ENCODE measurements at regions not wholly inside any gene's neighbourhood (a gene's known extent, or its start where the extent isn't known, plus 50 kb on each side); places are given as distances from the start of the nearest gene placed in this dataset.

GRCh38 chr3:5567113-5567512 is 379.6 kb downstream of the EDEM1 start:
- TF ChIP-seq CTCF (IDR thresholded peaks at IDR 0.05; ENCODE audit: insufficient read depth, low read depth, low read length) (no peak), EZH2 (IDR thresholded peaks at IDR 0.05; ENCODE audit: insufficient read depth, low read length) (no peak)
